ENCODE measurements at regions not wholly inside any gene's neighbourhood (a gene's known extent, or its start where the extent isn't known, plus 50 kb on each side); places are given as distances from the start of the nearest gene placed in this dataset.

DNA sequence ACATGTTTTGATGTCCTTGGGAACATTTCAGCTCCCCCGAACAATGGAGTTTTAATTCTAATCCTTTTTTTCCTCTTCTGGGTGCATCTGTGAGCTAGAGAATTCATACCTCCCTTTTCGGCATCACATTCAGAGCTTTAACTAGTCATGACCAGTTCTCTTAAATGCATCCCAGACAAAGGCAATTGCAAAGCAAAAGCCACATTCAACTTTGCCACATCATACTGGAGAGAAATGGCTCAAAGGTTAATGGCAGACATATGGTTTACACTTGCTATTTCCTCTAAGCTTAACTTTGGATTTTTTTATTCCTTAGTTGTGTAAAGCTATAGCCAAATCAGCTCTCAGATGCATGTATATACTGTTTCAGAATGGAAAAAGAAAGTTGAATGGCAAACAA lies 153.3 kb downstream of the ESM1 start:
- DNase-seq (no peak), ATAC-seq (no peak)
- intact Hi-C loops (cut with DNase I): no loop called here

DNA sequence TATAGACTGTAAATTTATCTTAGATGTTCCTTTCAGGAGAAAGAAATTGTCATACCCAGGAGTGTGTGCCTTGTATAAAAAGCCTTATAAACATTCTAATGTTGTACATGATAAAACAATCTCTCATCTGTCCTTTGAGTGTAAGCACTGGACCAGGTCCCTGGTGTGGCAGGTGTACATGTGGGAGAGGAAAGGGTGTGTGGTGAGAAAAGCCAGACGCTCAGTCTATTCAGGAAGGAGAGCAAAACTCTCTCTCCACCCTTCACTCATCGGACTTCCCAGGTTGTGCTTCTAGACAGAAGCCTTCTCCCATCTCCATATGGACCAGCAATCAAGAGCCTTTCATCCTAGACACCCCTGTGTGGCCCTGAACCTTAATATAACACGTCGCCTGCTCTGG lies 154.2 kb downstream of the ESM1 start:
- no peak for ATAC-seq
- intact Hi-C loops (cut with DNase I): no loop called here
- no peak for DNase-seq

DNA sequence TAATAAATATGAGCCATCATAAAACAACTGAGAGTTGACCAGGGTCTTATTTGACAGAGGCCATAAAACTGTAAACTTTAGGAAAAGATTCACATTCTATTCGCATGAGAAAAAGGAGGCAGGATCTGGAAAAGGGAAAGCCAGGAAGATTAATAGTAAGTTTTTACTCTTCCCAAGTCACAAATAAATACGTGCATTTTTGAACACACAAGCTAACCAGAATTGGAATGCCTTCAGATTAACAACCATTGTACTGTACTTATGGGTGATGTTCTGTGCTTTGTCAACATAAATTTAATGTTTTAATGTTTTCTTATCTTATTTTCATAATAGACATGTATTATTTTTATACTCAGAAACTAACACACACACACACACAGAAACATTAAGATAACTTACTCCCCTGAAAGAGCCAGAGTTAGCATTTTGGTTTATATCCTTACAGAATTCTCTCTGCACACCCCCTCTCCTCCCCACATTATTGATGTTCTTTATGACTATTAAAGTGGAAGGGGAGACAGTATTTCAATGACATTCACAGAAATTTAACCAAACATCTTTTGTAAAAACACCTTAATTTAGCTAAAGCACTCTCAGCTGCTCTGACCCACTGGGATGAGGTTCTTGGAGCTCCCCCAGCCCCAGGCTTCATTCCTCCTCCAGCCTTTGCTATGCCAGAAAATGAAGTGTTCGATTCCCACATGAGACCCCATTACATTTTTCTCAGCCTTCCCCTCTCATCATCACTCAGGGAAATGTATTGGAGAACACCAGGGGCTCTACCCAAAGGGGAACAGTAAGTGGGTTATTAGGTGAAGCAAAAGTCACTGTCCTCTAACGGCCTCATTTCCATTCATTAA lies 155.5 kb downstream of the ESM1 start:
- no peak for ATAC-seq
- intact Hi-C loops (cut with DNase I): no loop called here

DNA sequence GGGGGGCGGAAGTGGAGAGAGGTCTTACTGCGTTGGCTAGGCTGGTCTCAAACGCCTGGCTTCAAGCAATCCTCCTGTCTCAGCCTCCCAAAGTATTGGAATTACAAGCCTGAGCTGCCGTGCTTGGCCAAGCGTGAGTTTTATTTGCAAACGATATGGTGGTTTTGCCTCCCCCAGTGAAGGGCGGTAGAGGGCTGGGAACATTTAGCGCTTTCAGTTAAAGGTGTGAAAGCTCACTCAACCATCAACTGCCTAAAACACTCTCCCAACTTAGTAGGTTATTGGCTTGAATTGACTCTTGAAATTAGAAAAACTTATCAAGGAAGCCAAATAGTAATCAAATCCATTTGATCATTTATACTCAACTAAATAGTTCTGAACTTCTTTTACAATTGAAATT lies 156.3 kb downstream of the ESM1 start:
- intact Hi-C loops (cut with DNase I): no loop called here
- DNase-seq: no peak
- no peak for ATAC-seq

More for the DNA sequence above, 155.5 kb downstream of the ESM1 start:
- DNase-seq: no peak

DNA sequence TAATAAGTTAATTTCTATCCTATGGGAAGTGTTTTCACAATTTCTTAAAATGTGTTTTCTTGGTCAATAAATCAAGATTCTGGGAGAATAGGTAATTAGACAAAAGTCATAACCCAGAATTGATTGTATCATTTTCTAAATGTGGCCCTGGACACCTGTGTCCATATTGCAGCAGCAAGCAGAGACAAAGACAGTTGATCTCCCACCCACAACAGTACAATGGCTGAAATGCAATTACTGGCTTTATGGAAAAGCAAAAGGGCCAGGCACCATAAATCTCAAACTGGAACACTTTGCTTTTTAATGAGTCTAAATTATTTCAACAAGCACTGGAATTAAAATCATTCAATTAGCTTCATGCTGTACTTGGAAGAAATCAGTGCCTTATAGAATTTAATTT lies 157.2 kb downstream of the ESM1 start:
- ATAC-seq: no peak
- no peak for DNase-seq
- intact Hi-C loops (cut with DNase I): no loop called here

DNA sequence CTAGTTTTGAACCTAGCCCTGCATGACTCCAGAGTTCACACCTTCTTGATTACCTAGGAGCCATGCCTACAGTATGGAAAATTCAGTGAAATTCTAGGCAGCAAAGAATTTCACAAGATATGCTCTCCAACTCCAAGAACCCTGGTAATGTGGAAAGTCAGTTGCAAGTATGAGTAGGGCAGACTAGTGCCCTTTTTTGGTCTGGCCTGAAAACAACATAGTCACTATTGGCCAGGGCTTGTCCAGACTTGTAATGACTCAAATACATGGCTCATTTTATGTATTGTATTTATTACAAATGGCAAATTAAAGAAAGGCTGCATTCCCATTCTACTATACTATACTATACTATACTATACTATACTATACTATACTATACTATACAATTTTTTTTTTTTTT lies 160.4 kb downstream of the ESM1 start:
- DNase-seq (no peak), ATAC-seq (no peak)
- intact Hi-C loops (cut with DNase I): no loop called here

DNA sequence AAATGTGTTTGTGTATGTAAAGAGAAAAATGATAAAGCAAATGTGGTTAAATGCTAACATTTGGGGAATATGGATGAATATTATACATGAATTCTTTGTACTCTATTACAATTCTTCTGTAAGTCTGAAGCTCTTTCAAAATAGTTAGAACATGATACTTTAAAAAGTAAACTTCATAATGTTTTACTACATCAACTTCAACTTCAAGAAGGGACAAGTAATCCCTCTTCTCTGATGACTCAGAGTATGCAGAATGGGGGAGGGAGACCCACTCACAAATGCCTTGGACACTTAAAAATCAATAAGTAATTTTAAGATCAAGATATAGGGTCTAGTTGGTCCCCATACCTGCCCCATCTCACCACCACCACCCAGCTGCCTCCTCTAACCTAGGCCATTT lies 162.4 kb downstream of the ESM1 start:
- no peak for DNase-seq
- intact Hi-C loops (cut with DNase I): no loop called here
- no peak for ATAC-seq

DNA sequence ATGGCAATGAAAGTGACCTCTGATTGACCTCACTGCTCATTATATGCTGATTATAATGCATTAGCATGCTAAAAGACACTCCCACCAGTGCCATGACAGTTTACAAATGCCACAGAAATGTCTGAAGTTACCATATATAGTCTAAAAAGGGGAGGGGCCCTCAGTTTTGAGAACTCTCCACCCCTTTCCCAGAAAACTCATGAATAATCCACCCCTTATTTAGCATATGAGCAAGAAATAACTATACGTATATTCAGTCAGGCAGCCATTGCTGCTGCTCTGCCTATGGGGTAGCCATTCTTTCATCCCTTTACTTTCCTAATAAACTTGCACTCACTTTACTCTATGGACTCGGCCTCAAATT lies 163.1 kb downstream of the ESM1 start:
- DNase-seq (no peak), ATAC-seq (no peak)
- intact Hi-C loops (cut with DNase I): no loop called here

DNA sequence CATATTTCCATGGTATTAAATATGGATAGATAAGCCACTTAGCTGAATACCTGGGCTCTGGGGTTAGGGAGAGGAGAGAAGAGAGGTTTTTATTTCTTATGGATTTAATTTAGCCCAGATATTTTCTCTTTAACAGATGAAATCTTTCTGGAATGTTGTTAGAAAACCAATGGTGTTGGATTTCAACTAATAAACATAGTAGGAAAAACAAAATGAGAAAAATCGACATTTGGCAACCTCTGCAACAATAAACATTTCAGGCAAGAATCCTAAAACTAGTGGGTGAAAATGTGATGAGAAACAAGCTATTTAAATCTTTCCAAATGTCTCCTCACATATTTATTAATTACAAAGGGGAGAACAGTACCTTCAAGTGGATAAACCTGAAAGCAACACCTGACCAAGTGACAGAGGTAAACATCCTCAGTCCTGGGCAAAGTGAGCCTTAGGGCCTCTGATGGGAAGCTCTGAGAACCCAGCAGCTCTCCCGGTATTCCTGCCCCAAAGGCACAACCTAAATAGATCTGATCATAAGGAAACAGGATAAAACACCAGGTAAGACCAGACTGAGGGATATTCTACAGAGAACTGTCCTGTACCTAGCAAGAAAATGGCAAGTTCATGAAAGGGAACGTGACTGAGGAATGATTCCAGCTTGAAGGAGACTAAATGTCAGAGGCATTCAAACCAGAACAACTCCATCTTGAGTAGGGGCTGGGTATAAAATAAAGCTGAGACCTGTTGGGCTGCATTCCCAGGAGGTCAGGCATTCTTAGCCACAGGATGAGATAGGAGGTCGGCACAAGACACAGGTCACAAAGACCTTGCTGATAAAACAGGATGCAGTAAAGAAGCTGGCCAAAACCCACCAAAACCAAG lies 163.7 kb downstream of the ESM1 start:
- intact Hi-C loops (cut with DNase I): no loop called here
- ATAC-seq (no peak), DNase-seq (no peak)

DNA sequence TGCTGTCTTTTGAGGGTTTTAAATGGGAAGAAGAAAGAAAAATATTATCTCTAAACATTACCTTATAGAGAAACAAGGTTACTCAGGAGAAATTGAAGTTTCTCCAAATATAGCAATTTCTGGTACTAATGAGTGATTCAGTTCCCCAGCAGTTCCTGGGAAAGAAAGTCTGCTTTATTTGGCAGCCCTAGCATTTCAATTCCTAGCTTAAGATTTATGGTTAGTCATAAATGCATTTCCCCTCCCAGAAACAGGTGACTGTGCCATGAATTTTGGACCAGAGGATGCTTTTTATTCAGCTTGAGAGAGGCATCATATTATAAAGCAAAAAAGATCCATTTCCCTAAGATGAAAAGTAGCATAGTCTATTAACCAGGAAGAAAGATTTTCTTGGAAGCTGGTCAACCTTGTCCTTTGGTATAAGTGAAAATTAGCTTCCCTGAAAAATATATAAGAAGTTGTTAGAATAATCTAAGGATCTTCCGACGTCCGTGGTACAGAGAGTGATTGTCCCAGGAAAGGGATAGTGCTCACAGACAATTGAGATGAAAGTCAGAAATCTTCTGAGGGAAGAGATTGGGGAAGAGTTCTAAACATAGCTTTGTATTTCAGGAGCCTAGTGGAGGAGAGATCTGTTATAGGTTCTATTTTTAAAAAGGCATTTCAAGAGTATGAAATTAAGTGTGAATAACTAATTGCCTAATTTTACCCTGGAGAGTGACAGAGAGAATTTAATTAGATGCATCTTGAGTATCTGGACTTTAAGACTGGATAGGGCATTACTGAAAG lies 164.9 kb downstream of the ESM1 start:
- no peak for ATAC-seq

DNA sequence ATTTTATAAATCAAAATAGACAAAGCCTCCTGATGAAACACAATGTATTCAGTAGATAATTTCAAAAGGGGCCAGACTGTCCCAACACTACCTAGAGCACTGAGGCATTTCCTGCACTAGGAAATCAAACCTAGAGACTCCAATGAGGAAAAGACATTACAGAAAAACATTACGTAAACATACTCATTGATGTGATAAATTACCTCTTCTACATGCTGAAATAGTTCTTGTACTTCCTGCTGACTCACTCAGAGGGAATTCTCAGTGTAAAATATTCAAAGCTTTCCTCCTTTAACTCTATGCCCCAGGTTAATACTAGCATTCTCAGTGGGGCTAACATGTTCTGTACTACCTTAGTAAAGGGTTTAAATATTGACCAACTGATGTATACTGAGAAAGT lies 178.0 kb downstream of the ESM1 start:
- DNase-seq (no peak), ATAC-seq (peak in 1 of 2 donors; percentile 34)
- intact Hi-C loops (cut with DNase I): no loop called here

More for the DNA sequence above, 164.9 kb downstream of the ESM1 start:
- no peak for DNase-seq
- intact Hi-C loops (cut with DNase I): no loop called here

DNA sequence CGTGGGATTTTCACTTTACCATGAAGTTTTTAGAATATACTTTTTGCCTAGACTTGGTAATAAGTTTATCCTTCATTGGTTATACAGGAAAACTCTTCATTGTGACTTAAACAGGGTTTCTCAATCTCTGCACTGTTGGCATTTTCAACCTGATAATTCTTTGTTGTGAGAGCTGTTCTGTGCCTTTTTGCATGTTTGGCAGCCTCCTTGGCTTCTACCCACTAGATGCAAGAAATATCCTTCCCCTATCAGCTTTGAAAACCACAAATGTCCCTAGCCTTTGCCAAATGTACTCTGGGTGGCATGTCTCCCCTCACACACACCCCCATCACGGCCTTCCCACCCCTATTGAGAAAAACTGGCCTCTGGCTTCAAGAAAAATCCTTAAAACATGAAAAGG lies 180.9 kb downstream of the ESM1 start:
- ATAC-seq (no peak), DNase-seq (no peak)
- intact Hi-C loops (cut with DNase I): no loop called here

DNA sequence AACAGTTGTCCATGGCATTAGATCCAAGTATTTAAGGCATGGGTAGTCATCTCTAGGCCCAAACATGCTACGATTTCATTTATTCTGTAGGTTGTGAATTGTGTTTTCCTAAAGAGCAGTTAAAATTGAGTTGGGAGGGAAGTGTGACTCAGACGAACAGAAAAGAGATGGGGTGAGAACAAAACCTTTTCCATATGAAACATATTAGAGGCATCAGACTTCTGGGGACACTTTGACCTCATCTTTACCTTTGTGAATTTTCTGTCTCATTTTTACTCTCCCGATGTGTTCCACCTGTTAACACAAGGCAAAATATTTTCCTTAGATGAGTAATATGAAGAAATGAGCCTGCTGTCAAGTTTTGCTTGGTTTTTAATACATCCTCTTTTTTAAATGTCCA lies 181.3 kb downstream of the ESM1 start:
- intact Hi-C loops (cut with DNase I): no loop called here
- peak in 1 of 2 donors; percentile 43 for ATAC-seq

DNA sequence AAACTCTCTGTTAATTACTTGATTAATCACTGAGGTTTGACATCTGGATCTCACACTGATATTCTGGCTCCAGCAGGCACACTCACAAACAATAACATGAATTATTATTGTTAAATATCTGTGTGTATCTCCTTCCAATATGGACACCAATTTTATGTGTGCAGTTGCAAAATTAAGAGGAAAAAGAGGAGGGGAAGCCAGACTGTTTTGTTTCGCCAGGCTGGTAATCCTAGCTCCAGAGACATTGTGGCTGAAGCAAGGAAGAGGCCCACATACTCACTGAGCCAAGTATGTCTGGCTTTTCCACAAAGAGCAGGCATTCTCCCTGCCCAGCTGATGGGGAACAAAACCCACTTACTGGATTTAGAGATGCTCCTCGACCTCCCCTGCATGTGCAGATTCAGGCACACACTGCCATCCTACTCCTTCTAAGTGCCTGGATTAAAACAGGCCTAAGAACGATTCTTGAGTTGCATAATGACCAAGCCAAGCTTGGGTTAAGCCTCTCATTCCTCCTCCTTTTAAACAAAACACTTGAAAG lies 181.9 kb downstream of the ESM1 start:
- ATAC-seq (peak; percentile 34 to 73), DNase-seq (no peak)
- intact Hi-C loops (cut with DNase I): no loop called here

More for the DNA sequence above, 181.3 kb downstream of the ESM1 start:
- no peak for DNase-seq

DNA sequence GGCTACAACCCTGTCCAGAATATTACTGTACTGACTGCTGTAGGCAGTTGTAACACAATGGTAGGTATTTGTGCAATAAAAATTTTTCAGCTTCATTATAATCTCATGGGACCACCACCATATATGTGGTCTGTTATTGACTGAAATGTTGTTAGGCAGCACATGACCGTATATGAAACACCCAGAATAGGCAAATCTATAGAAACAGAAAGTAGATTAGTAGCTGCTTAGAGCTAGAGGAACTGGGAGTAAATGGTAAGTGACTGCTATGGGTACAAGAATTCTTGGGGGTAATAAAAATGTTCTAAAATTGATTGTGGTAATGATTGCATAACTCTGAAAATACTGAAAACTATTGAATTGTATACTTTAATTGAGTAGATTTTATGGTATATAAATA lies 185.7 kb downstream of the ESM1 start:
- no peak for ATAC-seq
- DNase-seq: no peak

DNA sequence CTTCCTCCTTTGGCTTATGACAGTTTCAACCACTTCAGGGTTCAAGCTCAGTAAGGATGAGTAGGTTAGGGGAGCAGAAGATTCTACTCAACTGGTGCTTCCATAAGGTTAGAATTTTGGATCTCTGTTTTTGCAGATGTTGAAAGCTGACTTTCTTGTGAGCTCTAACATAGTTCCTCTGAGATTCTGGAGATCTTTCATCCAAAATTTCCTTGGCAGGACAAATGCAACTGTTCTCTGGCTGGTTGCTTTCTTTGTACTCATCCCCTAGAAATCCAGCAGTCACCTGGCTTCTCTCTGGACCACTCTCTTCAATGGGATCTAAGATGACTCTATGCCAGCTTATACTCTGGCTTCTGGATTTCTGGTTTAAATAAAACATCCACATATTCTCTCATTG lies 189.6 kb downstream of the ESM1 start:
- no peak for ATAC-seq

More for the DNA sequence above, 185.7 kb downstream of the ESM1 start:
- intact Hi-C loops (cut with DNase I): no loop called here

DNA sequence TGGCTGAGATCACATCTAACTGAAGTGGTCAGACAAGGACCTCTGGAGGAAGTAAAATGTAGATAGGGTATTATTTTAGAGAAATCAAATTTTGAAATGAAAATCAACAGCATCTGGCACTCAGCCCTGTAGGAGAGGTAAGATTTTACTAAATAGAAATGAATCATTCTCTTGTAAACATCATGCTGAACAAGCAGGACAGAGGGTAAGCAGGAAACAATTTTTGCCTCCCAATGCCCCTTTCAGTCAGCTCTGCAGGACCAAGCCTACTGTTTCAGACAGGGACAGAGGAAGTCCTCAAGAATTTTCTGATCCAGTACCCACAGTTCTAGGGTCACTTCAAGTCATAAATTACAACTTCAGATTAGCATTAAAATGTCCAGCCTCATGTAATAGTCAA lies 190.1 kb downstream of the ESM1 start:
- DNase-seq (no peak), ATAC-seq (no peak)
- intact Hi-C loops (cut with DNase I): no loop called here

More for the DNA sequence above, 189.6 kb downstream of the ESM1 start:
- intact Hi-C loops (cut with DNase I): no loop called here
- no peak for DNase-seq

DNA sequence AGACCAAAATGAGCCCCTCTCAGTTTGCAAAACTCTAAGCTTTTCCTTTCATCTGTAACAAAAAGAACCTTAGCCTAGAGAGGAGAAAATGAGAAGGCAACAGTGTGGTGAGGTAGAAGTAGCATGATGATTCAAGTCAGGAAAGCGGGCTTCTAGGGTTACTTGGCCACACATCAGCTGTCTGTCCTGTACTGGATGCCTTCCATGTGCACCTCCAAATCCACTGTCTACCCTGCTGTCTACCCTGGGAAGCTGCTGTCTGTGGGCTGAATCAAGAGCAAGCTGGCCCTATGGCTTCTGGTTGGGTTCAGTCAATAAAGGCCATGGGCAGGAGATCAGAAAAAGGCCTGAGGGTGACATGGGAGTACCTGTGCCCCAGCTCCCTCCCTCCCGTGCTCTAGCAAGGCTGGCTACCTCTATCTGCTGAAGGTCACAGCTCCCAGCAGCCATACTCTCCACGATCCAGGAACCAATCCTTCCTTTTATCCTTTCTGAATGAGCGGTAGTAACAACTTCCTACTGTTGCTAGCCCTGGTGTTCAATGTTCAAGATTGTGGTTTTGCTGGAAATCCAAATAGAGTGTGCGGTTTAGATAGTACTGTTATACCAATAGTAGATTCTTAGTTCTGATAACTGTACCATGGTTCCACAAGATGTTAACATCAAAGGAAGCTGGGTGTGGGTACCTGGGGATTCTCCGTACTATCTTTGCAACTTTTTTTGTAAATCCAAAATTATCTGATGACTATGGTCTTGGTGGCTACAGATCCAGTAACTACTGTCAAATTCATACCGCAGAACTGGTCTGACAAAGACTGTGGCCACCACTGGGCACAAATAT lies 191.0 kb downstream of the ESM1 start:
- DNase-seq (no peak), ATAC-seq (no peak)
- intact Hi-C loops (cut with DNase I): no loop called here

Measured in left cardiac atrium (tissue), 4 donors.